Lower leg skin (tissue), 3 donors: ENCODE measurements at regions not wholly inside any gene's neighbourhood (a gene's known extent, or its start where the extent isn't known, plus 50 kb on each side); places are given as distances from the start of the nearest gene placed in this dataset.

Experiments used
- CTCF ChIP-seq, 3 donors: fragments of 450-650 bp; IDR thresholded peaks; one replicate each; pipeline ENCODE4 v1.5.1; 2016; ENCODE audit warnings: antibody characterized with exemption in 3 of 3, mild to moderate bottlenecking in 3 of 3, moderate library complexity in 2 of 3
- POLR2A ChIP-seq, 2 donors: fragments of 450-650 bp; IDR thresholded peaks; one replicate each; pipeline ENCODE4 v1.6.1; 2016 to 2017; ENCODE audit warnings: antibody characterized with exemption in 2 of 2, mild to moderate bottlenecking in 1 of 2, moderate library complexity in 1 of 2

GRCh38 chr2:9753665-9754531 is 89.4 kb upstream of the TAF1B start:
- no peak for TF ChIP-seq CTCF (IDR thresholded peaks at IDR 0.05)
- TF ChIP-seq POLR2A (IDR thresholded peaks at IDR 0.05) = no peak
